HG02943 (cell line): ENCODE measurements at regions not wholly inside any gene's neighbourhood (a gene's known extent, or its start where the extent isn't known, plus 50 kb on each side); places are given as distances from the start of the nearest gene placed in this dataset.
"Not testable (repeated sequence)": the region's sequence is repeated elsewhere in the genome, so short reads cannot be mapped to it uniquely, and the experiment has no call there.

Experiments used
- ATAC-seq: cut with Tn5 transposase; IDR thresholded peaks from one replicate; pipeline ENCODE4 v1.9.1; 2021; ENCODE audit warnings: mild to moderate bottlenecking, low read depth, moderate library complexity; ENCODE audit not compliant: unreplicated experiment

GRCh38 chr3:86887876-86888275 is 103.1 kb downstream of the VGLL3 start:
- ATAC-seq: no peak

DNA sequence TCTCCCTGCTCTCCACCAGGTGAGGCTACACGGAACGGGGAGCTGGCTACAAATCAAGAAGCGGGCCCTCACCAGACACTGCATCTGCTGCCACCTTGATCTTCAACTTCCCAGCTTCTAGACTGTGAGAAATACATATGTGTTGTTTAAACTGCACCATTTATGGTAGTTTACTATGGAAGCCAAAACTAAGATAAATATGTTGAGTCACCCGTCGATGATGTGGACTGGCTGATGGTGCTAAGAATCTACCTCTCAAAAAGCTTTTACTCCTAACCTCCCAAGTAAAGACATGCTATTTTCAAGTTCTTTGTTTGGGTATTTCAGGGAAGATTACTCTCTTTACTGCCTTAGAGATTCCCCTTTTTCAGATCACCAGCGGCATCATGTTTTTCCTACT is 110.9 kb downstream of the VGLL3 start:
- no peak for ATAC-seq

DNA sequence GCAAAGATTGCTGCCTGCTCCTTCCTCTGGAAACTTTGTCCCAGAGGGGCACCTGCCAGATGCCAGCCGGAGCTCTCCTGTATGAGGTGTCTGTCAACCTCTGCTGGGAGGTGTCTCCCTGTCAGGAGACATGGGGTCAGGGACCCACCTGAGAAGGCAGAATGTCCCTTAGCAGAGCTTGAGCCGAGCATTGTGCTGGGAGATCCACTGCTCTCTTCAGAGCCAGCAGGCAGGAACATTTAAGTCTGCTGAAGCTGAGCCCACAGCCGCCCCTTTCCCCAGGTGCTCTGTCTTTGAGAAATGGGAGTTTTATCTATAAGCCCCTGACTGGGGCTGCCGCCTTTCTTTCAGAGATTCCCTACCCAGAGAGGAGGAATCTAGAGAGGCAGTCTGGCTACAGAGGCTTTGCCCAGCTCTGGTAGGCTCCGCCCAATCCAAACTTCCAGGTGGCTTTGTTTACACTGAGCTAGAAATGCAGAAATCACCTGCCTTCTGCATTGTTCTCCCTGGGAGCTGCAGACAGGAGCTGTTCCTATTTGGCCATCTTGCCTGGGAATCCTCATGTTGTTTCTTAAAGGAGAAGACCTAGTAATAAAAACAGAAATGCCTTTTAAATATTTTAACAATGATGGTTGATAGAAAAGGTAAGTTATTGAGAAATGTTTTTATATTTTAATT is 114.3 kb downstream of the VGLL3 start:
- not testable (repeated sequence) for ATAC-seq

DNA sequence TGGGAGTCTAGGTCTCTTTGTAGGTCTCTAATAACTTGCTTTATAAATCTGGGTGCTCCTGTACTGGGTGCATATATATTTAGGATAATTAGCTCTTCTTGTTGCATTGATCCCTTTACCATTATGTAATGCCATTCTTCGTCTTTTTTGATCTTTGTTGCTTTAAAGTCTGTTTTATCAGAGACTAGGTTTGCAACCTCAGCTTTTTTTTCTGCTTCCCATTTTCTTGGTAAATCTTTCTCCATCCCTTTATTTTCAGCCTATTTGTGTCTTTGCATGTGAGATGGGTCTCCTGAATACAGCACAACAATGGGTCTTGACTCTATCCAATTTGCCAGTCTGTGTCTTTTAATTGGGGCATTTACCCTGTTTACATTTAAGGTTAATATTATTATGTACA is 116.2 kb downstream of the VGLL3 start:
- not testable (repeated sequence) for ATAC-seq

GRCh38 chr3:86869566-86869965 is 121.4 kb downstream of the VGLL3 start:
- no peak for ATAC-seq

DNA sequence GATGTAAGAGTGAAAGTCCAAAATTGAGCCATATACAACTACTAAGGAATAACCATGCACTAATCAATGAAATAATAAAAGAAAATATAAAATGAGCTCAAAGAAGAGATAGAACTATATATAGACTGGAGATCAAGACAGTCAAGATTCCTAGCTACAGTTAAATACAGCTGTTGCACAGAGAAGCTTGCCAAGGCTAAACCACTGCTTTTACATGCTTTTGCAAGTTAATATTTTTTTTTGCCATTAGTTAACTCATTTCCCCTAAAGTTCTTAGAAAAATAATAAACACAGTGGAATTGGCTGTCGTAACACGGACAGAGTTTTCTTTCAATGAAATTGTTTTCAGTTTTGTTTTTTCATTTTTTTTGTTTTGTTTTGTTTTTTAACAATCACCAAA is 123.0 kb downstream of the VGLL3 start:
- ATAC-seq: no peak

DNA sequence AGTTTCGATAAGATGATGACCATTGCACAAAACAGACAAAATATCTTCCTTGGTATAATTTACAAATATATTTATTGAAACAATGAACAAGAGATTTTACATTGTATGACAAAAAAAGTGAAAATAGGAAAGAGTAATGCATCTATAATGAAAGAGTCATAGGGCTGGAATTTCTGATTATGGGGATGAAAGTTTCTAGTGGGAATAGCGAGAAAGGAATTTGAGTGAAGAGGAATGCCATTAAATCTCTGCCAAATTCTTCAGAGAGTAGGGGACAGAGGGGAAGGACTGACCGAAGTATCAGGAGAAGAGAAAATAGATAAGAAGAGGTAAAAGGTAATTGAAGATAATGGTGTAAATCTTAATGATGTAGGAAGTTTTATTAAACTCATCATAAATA is 125.4 kb downstream of the VGLL3 start:
- no peak for ATAC-seq

DNA sequence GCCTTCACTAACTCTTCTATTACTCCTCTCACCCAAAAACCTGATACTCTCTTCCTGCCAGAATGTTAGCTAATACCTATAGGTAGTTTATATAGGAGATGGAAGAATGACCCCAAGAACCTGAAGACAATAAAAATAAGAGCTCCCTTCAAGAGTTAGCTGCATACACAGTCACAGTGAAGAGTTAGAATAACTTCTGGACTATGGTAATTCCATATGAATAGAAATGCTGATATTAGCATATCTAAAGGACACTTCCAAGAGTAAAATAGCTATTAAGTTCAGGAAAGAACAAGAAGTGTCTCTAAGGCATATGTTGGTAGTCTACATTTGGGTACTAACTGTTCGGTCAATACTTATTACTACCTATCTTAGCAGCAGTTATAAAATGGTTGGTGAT is 134.2 kb downstream of the VGLL3 start:
- no peak for ATAC-seq

- ATAC-seq: no peak
These were observed 141.0 kb downstream of the VGLL3 start for GRCh38 chr3:86849991-86850390.

GRCh38 chr3:86845726-86846125 is 145.2 kb downstream of the VGLL3 start:
- no peak for ATAC-seq

- no peak for ATAC-seq
These were observed 152.0 kb downstream of the VGLL3 start for GRCh38 chr3:86838927-86839326.

- ATAC-seq: no peak
These were observed 153.1 kb downstream of the VGLL3 start for GRCh38 chr3:86837871-86838270.

GRCh38 chr3:86830566-86830965 is 160.4 kb downstream of the VGLL3 start:
- no peak for ATAC-seq

- no peak for ATAC-seq
These were observed 162.2 kb downstream of the VGLL3 start for GRCh38 chr3:86828751-86829150.

GRCh38 chr3:86827582-86827981 is 163.4 kb downstream of the VGLL3 start:
- ATAC-seq: not testable (repeated sequence)

DNA sequence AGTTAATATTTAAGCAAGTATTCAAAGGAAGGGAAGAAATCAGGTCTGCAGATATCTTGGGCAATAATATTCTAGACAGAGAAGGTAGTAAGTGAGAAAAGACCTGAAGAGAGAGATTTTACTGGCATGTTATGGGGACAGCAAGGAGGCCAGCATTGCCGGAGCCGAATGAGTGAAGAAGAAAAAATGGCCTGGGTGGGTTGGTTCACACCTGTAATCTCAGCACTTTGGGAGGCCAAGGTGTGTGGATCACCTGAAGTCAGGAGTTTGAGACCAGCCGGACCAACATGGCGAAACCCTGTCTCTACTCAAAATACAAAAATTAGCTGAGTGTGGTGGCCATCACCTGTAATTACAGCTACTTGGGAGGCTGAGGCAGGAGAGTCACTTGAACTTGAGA is 164.7 kb downstream of the VGLL3 start:
- ATAC-seq: no peak

- ATAC-seq: no peak
These were observed 175.1 kb downstream of the VGLL3 start for GRCh38 chr3:86815880-86816279.

DNA sequence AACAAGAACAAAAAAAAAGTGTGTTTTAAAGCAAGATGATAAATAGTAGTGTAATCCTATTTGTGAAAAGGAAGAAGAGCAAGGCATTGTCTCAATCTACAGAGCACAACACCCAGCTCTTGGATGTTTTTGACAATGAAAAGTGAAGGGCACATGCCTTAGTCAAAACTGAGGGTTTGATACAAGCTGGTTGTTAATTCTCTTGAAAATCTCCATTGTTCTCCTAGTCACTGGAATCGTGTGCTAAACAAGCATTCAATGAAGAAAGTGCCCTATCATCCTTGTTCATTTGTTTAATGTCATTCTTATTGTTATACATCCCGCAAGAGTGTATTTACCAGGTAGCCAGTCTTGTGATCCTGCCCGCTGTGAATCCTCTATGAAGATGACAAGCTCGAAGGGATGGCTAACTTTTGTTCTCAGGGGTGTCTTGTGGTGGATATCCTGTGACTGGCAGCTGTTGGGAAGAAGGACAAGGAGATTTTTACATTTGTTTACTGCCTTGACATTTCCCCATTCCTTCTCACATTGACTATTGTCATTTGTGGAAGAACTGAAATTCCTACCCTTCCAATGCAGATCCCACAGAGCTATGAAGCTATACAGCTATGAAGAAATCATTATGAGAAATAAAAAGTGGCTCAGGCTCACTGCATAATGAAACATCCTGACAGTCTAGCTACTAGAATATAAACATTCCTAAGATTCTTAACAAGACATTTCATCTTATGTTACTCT is 175.9 kb downstream of the VGLL3 start:
- no peak for ATAC-seq

DNA sequence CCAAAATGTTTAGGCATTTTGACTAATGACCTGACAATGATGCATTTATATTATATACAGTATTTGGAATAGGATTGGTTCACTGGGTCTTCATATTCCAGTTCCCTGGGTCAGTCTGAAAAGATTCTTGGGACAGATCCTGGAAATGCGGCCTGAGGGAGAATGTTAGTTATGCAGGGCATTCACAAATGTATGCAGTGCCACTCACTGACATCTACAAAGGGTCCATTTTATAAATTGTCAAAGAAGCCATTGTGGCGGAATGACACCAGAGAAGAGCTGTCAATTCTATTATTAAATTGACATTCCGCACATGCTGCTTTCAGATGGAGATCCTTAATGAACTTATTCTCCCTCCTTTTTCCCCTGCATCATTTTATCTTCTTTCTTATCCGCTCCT is 176.6 kb downstream of the VGLL3 start:
- ATAC-seq: no peak

- no peak for ATAC-seq
These were observed 189.0 kb downstream of the VGLL3 start for GRCh38 chr3:86801921-86802320.

- no peak for ATAC-seq
These were observed 189.9 kb downstream of the VGLL3 start for GRCh38 chr3:86801066-86801465.

DNA sequence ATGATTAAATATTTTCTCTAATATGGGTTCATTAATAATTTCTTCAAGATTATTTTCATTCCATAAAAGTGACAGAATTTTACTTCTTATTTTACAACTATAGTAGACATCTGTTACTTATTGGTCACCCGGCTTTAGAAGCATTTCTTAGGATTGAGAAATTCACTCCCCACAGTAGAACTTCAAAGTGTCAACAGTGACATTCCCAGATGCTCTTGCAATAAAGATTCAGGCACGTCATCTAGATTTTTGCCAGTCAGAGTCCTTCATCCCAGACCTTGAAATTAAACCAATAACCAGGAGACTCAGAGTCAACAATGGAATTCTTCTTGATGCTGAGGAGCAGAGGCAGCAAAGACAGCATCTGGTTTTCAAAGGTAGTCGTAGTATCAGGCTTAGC is 190.8 kb downstream of the VGLL3 start:
- no peak for ATAC-seq
